OCI-LY1 (cell line): ENCODE measurements at regions not wholly inside any gene's neighbourhood (a gene's known extent, or its start where the extent isn't known, plus 50 kb on each side); places are given as distances from the start of the nearest gene placed in this dataset.

Source experiments
- EZH2 ChIP-seq: fragments of 200-600 bp; sonication (generic), shearing (Covaris generic); IDR thresholded peaks from 2 replicates; pipeline ENCODE4 v1.8.0; 2017; ENCODE audit warnings: borderline replicate concordance, mixed run types, mild to moderate bottlenecking, antibody characterized with exemption, low read length, moderate library complexity, mixed read lengths
- TF ChIP-seq, protein P1 (sequence below): fragments of 200-600 bp; sonication (generic), shearing (Covaris generic); IDR thresholded peaks from 2 replicates; pipeline ENCODE4 v1.5.1; 2017; ENCODE audit warnings: mild to moderate bottlenecking, antibody characterized with exemption, low read length, moderate library complexity, mixed read lengths

DNA sequence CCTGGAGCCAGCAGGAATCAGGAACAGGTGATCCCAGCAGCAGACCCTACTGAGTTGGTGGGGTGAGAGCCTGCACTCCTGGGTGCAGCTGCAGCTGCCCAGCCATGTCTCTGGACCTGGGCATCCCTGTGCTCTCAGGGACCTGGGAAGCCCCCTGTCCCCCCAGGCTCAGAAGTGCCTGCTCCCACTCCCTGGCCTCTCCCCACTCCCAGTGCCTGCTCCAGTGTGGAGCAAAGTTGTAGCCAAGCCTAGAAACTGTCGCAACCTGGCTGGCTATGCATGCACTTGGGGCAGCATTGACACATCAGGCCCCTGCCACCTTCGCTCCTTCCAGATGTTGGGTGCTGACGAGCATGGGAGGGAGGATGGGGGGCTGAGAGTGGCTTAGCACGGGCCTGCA is 1124.7 kb upstream of the ACVR2A start:
- TF ChIP-seq, protein P1, sequence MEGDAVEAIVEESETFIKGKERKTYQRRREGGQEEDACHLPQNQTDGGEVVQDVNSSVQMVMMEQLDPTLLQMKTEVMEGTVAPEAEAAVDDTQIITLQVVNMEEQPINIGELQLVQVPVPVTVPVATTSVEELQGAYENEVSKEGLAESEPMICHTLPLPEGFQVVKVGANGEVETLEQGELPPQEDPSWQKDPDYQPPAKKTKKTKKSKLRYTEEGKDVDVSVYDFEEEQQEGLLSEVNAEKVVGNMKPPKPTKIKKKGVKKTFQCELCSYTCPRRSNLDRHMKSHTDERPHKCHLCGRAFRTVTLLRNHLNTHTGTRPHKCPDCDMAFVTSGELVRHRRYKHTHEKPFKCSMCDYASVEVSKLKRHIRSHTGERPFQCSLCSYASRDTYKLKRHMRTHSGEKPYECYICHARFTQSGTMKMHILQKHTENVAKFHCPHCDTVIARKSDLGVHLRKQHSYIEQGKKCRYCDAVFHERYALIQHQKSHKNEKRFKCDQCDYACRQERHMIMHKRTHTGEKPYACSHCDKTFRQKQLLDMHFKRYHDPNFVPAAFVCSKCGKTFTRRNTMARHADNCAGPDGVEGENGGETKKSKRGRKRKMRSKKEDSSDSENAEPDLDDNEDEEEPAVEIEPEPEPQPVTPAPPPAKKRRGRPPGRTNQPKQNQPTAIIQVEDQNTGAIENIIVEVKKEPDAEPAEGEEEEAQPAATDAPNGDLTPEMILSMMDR, result no peak
- TF ChIP-seq EZH2, result no peak
